ENCODE measurements at regions not wholly inside any gene's neighbourhood (a gene's known extent, or its start where the extent isn't known, plus 50 kb on each side); places are given as distances from the start of the nearest gene placed in this dataset.
A peak's percentile ranks its signal among the peaks of the same experiment; 100 is the strongest.

DNA sequence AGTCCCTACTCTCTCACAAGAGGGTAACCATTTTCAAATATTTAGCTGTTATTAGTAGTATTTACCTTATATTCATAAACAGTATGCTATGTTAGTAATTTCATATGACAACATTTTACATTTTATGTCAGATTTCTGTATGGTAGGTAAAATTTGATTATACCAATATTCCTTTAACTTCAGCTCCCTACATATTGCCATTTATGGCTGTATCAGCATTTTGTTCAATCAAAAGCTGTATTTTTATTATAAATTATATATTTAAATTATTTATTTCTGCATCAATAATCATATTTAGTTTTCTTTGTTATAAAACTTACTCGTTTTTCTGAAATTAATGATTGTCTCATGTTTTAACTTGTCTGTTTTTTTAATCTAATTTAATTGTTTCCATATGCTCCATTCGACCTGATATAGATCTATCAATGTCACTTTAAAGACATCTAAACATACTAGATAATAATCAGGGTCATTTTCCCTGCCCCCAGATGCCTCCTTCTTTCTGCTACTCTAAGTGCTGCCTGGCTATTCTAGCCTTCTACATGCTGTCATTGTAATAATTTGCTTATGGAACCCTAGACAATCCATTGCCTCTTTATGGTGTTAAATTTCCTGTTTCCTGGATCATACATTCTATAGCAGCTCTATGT is 1976.7 kb upstream of the ADGRL3 start:
- intact Hi-C loops (cut with DNase I; ENCODE audit: low total_unique reads) = no loop called here
- Histone ChIP-seq H3K36me3 (ENCODE audit: low read depth, missing control alignments) (no peaks in the 10 kb centered on the region), H3K4me3 (no peak overlapping the region), H3K4me1 (no peaks in the 10 kb centered on the region), H3K27me3 (no peaks in the 10 kb centered on the region), H3K27ac (no peak overlapping the region), H3K9me3 (no peaks in the 10 kb centered on the region)
- DNase-seq = no peak
- WGBS, 2 donors = 32 to 38% methylated on average over 2 of the region's 2 CpGs
- TF ChIP-seq CTCF (IDR thresholded peaks at IDR 0.05) = no peak
- no peak for TF ChIP-seq POLR2A (IDR thresholded peaks at IDR 0.05)

DNA sequence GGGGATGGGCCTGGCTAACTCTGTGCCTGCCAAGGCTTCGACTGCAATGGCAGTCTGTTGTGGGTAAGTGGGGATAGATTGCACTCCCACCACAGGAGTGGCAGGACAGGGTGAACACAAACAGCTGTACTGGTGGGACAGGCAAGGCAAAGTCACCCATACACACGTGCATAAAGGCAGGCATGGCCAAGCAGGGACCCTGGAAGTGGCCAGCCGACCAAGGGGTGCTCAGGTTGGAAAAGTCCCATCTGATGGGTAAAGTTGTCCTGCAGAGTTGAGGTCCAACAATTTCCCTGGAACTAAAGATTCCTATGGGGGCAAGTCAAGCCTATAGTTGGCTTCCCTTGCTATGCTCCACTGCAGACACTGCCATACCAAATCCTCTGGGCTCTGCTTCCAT is 1961.9 kb upstream of the ADGRL3 start:
- Histone ChIP-seq H3K27ac (no peak overlapping the region), H3K4me3 (no peak overlapping the region), H3K36me3 (ENCODE audit: low read depth, missing control alignments) (no peaks in the 10 kb centered on the region), H3K27me3 (no peaks in the 10 kb centered on the region), H3K4me1 (no peaks in the 10 kb centered on the region), H3K9me3 (no peaks in the 10 kb centered on the region)
- 70 to 74% methylated on average over 2 to 3 of the region's 3 CpGs for WGBS, 2 donors
- DNase-seq = no peak
- intact Hi-C loops (cut with DNase I; ENCODE audit: low total_unique reads) = no loop called here
- TF ChIP-seq CTCF (IDR thresholded peaks at IDR 0.05) = no peak
- TF ChIP-seq POLR2A (IDR thresholded peaks at IDR 0.05) = no peak

DNA sequence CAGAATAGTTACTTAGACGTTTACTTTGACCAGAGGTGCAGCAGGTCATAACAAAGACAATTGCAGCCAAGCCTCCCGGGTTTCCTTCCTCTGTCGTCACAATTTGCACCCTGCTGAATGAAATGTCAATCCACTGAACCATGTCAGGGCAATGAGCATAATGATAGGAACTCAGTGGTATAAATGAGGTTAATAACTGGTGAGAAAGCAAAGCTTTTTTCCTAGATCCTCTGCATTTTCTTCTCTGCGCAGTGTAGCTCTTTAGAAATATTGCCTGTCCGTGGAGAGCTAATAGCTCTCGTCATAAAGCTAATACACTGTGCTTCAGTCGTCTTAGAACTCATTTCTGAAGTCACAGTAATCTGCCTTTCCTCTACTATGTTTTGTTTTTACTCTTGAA is 1960.1 kb upstream of the ADGRL3 start:
- TF ChIP-seq POLR2A (IDR thresholded peaks at IDR 0.05) (no peak), CTCF (IDR thresholded peaks at IDR 0.05) (no peak)

GRCh38 chr4:59243038-59243437 is 1957.1 kb upstream of the ADGRL3 start:
- Histone ChIP-seq H3K27me3 (no peaks in the 10 kb centered on the region), H3K27ac (no peak overlapping the region), H3K36me3 (ENCODE audit: low read depth, missing control alignments) (no peaks in the 10 kb centered on the region), H3K4me1 (no peaks in the 10 kb centered on the region), H3K9me3 (no peaks in the 10 kb centered on the region), H3K4me3 (no peak overlapping the region)
- intact Hi-C loops (cut with DNase I; ENCODE audit: low total_unique reads) = no loop called here
- TF ChIP-seq POLR2A (IDR thresholded peaks at IDR 0.05) (no peak), CTCF (IDR thresholded peaks at IDR 0.05) (no peak)
- DNase-seq = no peak

More for the DNA sequence above, 1960.1 kb upstream of the ADGRL3 start:
- intact Hi-C loops (cut with DNase I; ENCODE audit: low total_unique reads) = no loop called here
- 45 to 52% methylated on average over 7 of the region's 7 CpGs for WGBS, 2 donors
- H3K9me3 ChIP-seq = no peaks in the 10 kb centered on the region
- H3K4me3 ChIP-seq = no peak overlapping the region
- no peaks in the 10 kb centered on the region for H3K27me3 ChIP-seq
- no peaks in the 10 kb centered on the region for H3K4me1 ChIP-seq
- no peaks in the 10 kb centered on the region for H3K36me3 ChIP-seq (ENCODE audit: low read depth, missing control alignments)
- no peak for DNase-seq
- H3K27ac ChIP-seq = no peak overlapping the region

- H3K27me3 ChIP-seq = no peaks in the 10 kb centered on the region
- DNase-seq = no peak
- intact Hi-C loops (cut with DNase I; ENCODE audit: low total_unique reads) = no loop called here
- H3K4me1 ChIP-seq = no peaks in the 10 kb centered on the region
- H3K9me3 ChIP-seq = no peaks in the 10 kb centered on the region
- TF ChIP-seq CTCF (IDR thresholded peaks at IDR 0.05) = peak in 1 of 3 experiments; percentile 15
- no peak for TF ChIP-seq POLR2A (IDR thresholded peaks at IDR 0.05)
- no peaks in the 10 kb centered on the region for H3K36me3 ChIP-seq (ENCODE audit: low read depth, missing control alignments)
- no peak overlapping the region for H3K27ac ChIP-seq
- 20 to 27% methylated on average over 1 of the region's 1 CpG for WGBS, 2 donors
- no peak overlapping the region for H3K4me3 ChIP-seq
These were observed 1953.1 kb upstream of the ADGRL3 start for GRCh38 chr4:59247032-59247431.

All from testis (tissue), 2 donors.